Upper lobe of left lung (tissue), 4 donors: ENCODE measurements at regions not wholly inside any gene's neighbourhood (a gene's known extent, or its start where the extent isn't known, plus 50 kb on each side); places are given as distances from the start of the nearest gene placed in this dataset.

Experiments
- POLR2AphosphoS5 ChIP-seq, 2 donors: sonication (generic); formaldehyde crosslinking; IDR thresholded peaks; one replicate each; pipeline ENCODE4 v1.5.1; 2017; ENCODE audit warnings: antibody characterized with exemption in 2 of 2
- TF ChIP-seq, protein P1 (sequence below), 6 experiments: fragments of 450-650 bp in 4 of 6; fragments of 200-600 bp in 2 of 6; sonication (generic) in 2 of 6; IDR thresholded peaks; one replicate each; pipeline ENCODE4 v1.5.1; 2016 to 2019; ENCODE audit warnings: antibody characterized with exemption in 6 of 6

DNA sequence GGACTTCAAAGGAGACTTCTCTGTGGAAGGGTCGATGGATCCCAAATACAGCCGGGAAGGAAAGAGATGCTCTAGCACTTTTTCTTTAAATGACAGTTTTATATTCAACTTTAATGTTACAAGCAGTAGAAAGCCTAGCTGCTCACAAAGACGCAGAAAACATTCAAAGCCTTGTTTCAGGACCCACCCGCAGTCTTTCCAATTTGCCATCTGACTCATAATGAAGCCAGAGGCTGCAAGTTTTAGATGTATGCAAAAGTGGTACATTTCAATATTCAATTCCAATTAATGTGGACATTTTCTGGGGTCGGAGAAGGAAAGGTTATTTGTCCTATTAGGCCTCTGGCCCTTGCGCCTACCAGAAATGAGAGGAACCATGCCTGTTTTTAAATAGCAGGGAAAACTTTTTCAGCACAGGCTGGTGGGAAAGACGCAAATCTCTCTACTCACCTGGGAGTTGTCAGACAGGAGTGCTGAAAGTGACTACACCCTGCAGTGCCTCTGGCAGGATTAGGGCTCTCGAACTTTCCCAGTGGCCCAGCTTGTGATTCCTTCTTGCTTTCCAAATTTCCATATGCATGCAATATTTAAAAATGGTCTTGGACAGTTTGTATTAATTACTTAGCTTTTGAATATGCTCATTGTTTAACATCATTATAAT lies 117.4 kb upstream of the MBNL1 start:
- TF ChIP-seq, protein P1, sequence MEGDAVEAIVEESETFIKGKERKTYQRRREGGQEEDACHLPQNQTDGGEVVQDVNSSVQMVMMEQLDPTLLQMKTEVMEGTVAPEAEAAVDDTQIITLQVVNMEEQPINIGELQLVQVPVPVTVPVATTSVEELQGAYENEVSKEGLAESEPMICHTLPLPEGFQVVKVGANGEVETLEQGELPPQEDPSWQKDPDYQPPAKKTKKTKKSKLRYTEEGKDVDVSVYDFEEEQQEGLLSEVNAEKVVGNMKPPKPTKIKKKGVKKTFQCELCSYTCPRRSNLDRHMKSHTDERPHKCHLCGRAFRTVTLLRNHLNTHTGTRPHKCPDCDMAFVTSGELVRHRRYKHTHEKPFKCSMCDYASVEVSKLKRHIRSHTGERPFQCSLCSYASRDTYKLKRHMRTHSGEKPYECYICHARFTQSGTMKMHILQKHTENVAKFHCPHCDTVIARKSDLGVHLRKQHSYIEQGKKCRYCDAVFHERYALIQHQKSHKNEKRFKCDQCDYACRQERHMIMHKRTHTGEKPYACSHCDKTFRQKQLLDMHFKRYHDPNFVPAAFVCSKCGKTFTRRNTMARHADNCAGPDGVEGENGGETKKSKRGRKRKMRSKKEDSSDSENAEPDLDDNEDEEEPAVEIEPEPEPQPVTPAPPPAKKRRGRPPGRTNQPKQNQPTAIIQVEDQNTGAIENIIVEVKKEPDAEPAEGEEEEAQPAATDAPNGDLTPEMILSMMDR (IDR thresholded peaks at IDR 0.05) = no peak
- TF ChIP-seq POLR2AphosphoS5 (IDR thresholded peaks at IDR 0.05) = no peak
